Natural killer cell treated with Interleukin-12 subunit alpha and Interleukin-12 subunit beta and Interleukin-15 and Interleukin-18, amount 100 ng/mL, for 72 hours (primary cell): ENCODE measurements at regions not wholly inside any gene's neighbourhood (a gene's known extent, or its start where the extent isn't known, plus 50 kb on each side); places are given as distances from the start of the nearest gene placed in this dataset.

ENCODE experiments used
- ATAC-seq, 2 donors: fragments of 150-1000 bp; cut with Tn5 transposase in 1 of 2; sonication (Bioruptor Pico), chemical (Tn5 transposase) in 1 of 2; 2 replicates each; pipeline ENCODE4 v1.10.0; 2021
- DNase-seq: peaks from one replicate; pipeline ENCODE4 v3.0.0; 2022; ENCODE audit warnings: low spot score
- H3K27ac Mint-ChIP-seq, 2 donors: 1 replicate in 1 of 2; 2 replicates in 1 of 2; pipeline ENCODE4 v1.8.0; 2022; ENCODE audit warnings: mixed read lengths in 2 of 2, mild to moderate bottlenecking in 1 of 2, moderate library complexity in 1 of 2
- H3K27me3 Mint-ChIP-seq, 2 donors: 1 replicate in 1 of 2; 2 replicates in 1 of 2; pipeline ENCODE4 v1.8.0; 2022; ENCODE audit warnings: mixed read lengths in 2 of 2
- H3K36me3 Mint-ChIP-seq: one replicate; pipeline ENCODE4 v1.8.0; 2022; ENCODE audit warnings: mixed read lengths
- H3K4me1 Mint-ChIP-seq, 2 donors: 1 replicate in 1 of 2; 2 replicates in 1 of 2; pipeline ENCODE4 v1.8.0; 2022; ENCODE audit warnings: low read depth in 2 of 2, mixed read lengths in 2 of 2, mild to moderate bottlenecking in 1 of 2
- H3K4me3 Mint-ChIP-seq: one replicate; pipeline ENCODE4 v1.8.0; 2022; ENCODE audit warnings: mixed read lengths
- H3K9me3 Mint-ChIP-seq: 2 replicates; pipeline ENCODE4 v1.8.0; 2022; ENCODE audit warnings: mixed read lengths

GRCh38 chr1:193806079-193807048 lies 620.0 kb upstream of the B3GALT2 start:
- ATAC-seq (peak in 1 of 2 donors; percentile 69), DNase-seq (no peak)
- no peaks in the 10 kb centered on the region for H3K4me1 Mint-ChIP-seq
- H3K27me3 Mint-ChIP-seq = peaks cover 3 to 6% of the 10 kb centered on the region in 2 donors
- H3K27ac Mint-ChIP-seq = no peak overlapping the region
- no peak overlapping the region for H3K4me3 Mint-ChIP-seq
- peaks cover 7% of the 10 kb centered on the region for H3K9me3 Mint-ChIP-seq
- H3K36me3 Mint-ChIP-seq = peaks cover 5% of the 10 kb centered on the region

DNA sequence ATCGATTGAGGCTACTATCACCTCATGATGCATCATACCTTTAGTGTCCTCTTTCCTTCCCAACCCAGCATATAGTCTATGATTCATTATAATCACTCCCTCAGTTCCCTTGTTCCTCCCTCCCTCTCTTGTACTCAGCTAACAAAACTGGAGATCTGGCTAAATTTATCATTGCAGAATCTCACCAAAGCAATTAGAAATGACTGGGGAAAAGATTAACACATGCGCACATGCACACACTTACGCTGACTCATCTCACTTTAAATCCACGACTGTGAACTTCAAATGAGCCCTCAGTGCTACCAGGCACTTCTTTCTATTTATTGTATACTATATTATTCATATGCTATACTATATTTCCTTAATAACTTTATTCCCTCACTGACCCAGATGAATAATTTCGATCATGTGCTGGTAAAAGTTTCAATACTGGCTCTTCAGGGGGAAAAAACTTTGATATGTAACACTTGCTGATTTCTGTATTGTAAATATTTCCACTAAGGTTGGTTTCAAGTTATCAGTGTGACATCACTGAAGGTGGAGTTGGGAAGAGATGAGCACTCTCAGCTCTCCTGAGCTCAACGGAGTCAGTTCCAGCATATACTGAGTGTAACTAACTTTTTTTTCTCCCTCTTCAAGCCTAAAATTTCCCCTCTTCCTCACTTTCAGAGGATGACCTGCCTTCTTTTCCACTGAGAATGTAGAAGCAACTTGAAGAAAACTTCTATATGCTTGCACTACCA lies 613.7 kb upstream of the B3GALT2 start:
- Mint-ChIP-seq H3K4me3 (no peak overlapping the region), H3K4me1 (no peaks in the 10 kb centered on the region), H3K36me3 (peaks cover 5% of the 10 kb centered on the region), H3K9me3 (peaks cover 10% of the 10 kb centered on the region), H3K27ac (no peak overlapping the region), H3K27me3 (no peaks in the 10 kb centered on the region)
- ATAC-seq (no peak), DNase-seq (no peak)

DNA sequence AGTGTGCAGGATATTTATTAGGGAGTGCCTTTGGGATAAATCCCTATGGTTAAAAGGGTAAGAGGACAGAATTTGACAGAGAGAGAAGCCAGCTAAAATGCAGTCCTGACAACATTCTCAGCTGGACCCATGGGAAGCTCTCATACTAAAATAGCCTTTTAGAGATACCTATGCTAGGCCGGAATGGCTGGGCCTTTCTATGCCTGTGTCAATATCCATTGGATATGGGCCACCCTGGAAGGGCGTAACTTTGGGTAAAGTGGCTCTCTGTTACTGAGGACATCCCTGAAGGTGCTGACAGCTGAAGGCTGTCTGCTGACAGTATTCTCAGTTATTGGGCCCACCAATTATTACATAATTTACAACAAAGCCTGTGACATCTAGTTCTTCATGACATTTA lies 613.0 kb upstream of the B3GALT2 start:
- H3K9me3 Mint-ChIP-seq = peaks cover 10% of the 10 kb centered on the region
- H3K4me1 Mint-ChIP-seq = no peaks in the 10 kb centered on the region
- no peak for DNase-seq
- peaks cover 5% of the 10 kb centered on the region for H3K36me3 Mint-ChIP-seq
- no peak overlapping the region for H3K4me3 Mint-ChIP-seq
- H3K27me3 Mint-ChIP-seq = no peaks in the 10 kb centered on the region
- no peak for ATAC-seq
- H3K27ac Mint-ChIP-seq = no peak overlapping the region

DNA sequence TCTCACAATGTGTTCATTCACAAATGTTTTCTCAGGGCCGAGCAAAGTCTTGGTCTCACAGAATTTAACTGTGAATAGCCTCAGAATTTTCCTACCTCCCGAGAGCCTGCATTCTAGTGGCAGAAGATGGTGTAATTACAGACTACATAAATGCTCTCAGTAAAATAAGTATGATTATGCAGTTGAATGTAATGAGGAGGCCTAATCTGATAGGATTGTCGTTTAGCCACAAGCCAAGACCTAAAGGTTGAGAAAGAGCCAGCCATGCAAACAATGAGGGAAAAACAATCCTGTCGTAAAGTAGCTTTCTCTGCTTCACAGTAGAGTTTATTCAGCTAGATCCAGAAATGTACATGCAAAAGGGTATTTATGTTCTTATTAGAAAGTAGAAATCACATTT lies 607.8 kb upstream of the B3GALT2 start:
- no peak overlapping the region for H3K4me3 Mint-ChIP-seq
- no peak for ATAC-seq
- no peaks in the 10 kb centered on the region for H3K27me3 Mint-ChIP-seq
- no peaks in the 10 kb centered on the region for H3K9me3 Mint-ChIP-seq
- H3K4me1 Mint-ChIP-seq = no peaks in the 10 kb centered on the region
- no peak for DNase-seq
- no peak overlapping the region for H3K27ac Mint-ChIP-seq
- H3K36me3 Mint-ChIP-seq = no peaks in the 10 kb centered on the region

DNA sequence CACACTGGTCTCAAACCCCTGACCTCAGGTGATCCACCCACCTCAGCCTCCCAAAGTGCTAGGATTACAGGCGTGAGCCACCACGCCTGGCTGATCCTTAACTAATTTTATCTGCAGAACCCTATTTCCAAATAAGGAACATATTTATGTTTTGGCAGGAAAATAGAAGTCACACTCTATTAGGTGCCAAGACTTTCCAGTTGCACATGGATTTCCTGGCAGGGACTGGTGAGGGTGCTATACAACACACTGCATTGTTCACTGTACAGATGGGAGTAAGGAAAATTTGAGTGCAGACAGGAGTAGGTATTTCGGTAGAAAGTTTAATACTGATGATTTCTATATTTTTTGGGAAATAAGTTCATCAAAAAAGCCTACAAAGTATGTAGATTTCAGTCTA lies 605.3 kb upstream of the B3GALT2 start:
- Mint-ChIP-seq H3K4me1 (no peaks in the 10 kb centered on the region), H3K27ac (no peak overlapping the region), H3K36me3 (no peaks in the 10 kb centered on the region)

GRCh38 chr1:193787061-193787460 lies 600.6 kb upstream of the B3GALT2 start:
- no peaks in the 10 kb centered on the region for H3K36me3 Mint-ChIP-seq
- no peaks in the 10 kb centered on the region for H3K27me3 Mint-ChIP-seq
- H3K9me3 Mint-ChIP-seq = no peaks in the 10 kb centered on the region
- H3K4me1 Mint-ChIP-seq = no peaks in the 10 kb centered on the region
- ATAC-seq = no peak
- no peak overlapping the region for H3K27ac Mint-ChIP-seq
- DNase-seq = no peak
- no peak overlapping the region for H3K4me3 Mint-ChIP-seq

More for the DNA sequence above, 605.3 kb upstream of the B3GALT2 start:
- no peak for DNase-seq
- no peaks in the 10 kb centered on the region for H3K27me3 Mint-ChIP-seq
- no peak for ATAC-seq
- no peak overlapping the region for H3K4me3 Mint-ChIP-seq
- no peaks in the 10 kb centered on the region for H3K9me3 Mint-ChIP-seq

DNA sequence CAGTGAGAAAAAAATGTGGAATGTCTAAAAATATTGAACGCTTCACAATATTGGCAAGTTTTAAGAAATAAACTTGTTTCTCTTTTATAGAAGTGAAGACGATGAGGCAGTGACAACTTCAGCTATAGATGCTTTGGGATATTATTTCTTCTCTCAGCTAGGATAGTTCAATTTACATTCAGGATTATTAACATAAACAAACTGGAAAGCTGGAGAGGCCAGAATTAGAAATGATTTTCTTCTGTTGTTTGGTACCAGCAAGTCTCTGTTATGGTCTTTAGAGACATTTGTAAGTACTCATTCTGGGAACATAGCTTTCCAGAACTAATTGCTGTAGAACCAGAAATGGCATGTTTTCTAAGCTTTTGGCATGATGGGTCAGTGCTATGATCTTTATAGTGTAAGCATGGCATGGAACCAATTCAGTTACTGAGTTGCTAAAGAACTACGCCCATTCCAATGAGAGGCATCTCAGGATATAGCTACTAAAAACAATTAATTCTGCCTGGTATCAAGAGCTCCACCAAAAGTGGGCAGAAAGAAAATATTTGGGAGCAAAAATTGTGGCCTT lies 599.5 kb upstream of the B3GALT2 start:
- Mint-ChIP-seq H3K27ac (no peak overlapping the region), H3K9me3 (no peaks in the 10 kb centered on the region), H3K36me3 (no peaks in the 10 kb centered on the region), H3K4me3 (no peak overlapping the region), H3K4me1 (no peaks in the 10 kb centered on the region), H3K27me3 (no peaks in the 10 kb centered on the region)
- no peak for ATAC-seq
- no peak for DNase-seq

DNA sequence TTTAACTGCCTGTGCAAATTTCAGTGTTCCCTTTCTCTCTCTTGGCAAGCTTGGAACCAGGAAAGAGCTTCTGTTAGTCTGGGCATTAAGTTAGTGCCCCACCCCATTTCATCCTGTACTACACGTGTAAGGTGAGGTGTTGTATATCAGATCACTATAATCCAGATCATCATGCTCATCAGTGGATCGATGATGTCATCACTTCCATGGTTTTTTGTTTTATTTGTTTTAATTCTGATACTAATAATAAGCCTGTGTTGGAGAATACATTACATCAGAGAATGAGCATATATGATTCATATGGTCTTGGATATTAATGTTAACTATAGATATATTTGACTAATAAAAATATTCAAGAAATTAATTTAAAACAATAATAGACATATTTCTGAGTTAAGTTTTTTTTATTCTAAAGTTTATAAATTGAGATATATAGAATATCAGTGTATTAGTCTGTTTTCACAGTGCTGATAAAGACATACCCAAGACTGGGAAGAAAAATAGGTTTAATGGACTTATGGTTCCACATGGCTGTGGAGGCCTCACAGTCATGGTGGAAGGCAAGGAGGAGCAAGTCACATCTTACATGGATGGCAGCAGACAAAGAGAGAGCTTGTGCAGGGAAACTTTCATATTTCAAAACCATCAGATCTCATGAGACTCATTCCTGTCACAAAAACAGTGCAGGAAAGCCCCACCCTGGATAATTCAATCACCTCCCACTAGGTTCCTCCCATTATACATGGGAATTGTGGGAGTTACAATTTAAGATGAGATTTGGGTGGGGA lies 588.3 kb upstream of the B3GALT2 start:
- Mint-ChIP-seq H3K4me3 (no peak overlapping the region), H3K27ac (no peak overlapping the region), H3K9me3 (peaks cover 5% of the 10 kb centered on the region)

DNA sequence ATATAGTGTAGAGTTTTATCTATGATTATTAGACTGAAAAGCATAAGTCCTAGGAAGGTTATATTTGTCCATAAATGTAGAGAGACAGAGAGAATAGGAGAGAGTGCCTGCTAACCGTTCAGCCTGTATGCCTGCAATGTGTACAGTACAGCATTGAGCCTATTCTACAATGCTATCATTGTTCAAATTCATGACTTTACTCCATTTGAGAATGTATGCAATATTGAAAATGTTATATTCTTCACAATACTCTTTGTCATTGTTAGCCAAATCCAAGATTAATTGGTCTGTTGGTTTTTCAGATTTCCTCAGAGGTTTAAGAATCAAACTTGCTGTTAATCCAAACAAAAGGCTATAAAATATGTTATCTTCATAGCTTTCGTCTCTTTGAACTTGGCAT lies 585.2 kb upstream of the B3GALT2 start:
- peaks cover 5% of the 10 kb centered on the region for H3K36me3 Mint-ChIP-seq
- no peaks in the 10 kb centered on the region for H3K4me1 Mint-ChIP-seq
- ATAC-seq (no peak), DNase-seq (no peak)
- no peaks in the 10 kb centered on the region for H3K27me3 Mint-ChIP-seq
- no peak overlapping the region for H3K4me3 Mint-ChIP-seq
- H3K9me3 Mint-ChIP-seq = peaks cover 3% of the 10 kb centered on the region
- H3K27ac Mint-ChIP-seq = no peak overlapping the region

More for the DNA sequence above, 588.3 kb upstream of the B3GALT2 start:
- ATAC-seq (no peak), DNase-seq (no peak)
- Mint-ChIP-seq H3K36me3 (peaks cover 5% of the 10 kb centered on the region), H3K4me1 (no peaks in the 10 kb centered on the region), H3K27me3 (no peaks in the 10 kb centered on the region)

GRCh38 chr1:193769651-193770050 lies 583.2 kb upstream of the B3GALT2 start:
- Mint-ChIP-seq H3K27ac (no peak overlapping the region), H3K36me3 (no peaks in the 10 kb centered on the region), H3K27me3 (no peaks in the 10 kb centered on the region), H3K4me1 (no peaks in the 10 kb centered on the region), H3K9me3 (no peaks in the 10 kb centered on the region), H3K4me3 (no peak overlapping the region)
- ATAC-seq (no peak), DNase-seq (no peak)

GRCh38 chr1:193767886-193768285 lies 581.5 kb upstream of the B3GALT2 start:
- H3K27me3 Mint-ChIP-seq = no peaks in the 10 kb centered on the region
- H3K4me1 Mint-ChIP-seq = no peaks in the 10 kb centered on the region
- no peak overlapping the region for H3K4me3 Mint-ChIP-seq
- H3K36me3 Mint-ChIP-seq = no peaks in the 10 kb centered on the region
- H3K27ac Mint-ChIP-seq = no peak overlapping the region
- no peaks in the 10 kb centered on the region for H3K9me3 Mint-ChIP-seq
- ATAC-seq (no peak), DNase-seq (no peak)

GRCh38 chr1:193766329-193766728 lies 579.9 kb upstream of the B3GALT2 start:
- no peak overlapping the region for H3K4me3 Mint-ChIP-seq
- ATAC-seq = no peak
- no peak overlapping the region for H3K27ac Mint-ChIP-seq
- H3K9me3 Mint-ChIP-seq = no peaks in the 10 kb centered on the region
- DNase-seq = no peak
- no peaks in the 10 kb centered on the region for H3K27me3 Mint-ChIP-seq
- no peaks in the 10 kb centered on the region for H3K4me1 Mint-ChIP-seq
- H3K36me3 Mint-ChIP-seq = no peaks in the 10 kb centered on the region

GRCh38 chr1:193763266-193763665 lies 576.9 kb upstream of the B3GALT2 start:
- no peak for DNase-seq
- H3K4me1 Mint-ChIP-seq = no peaks in the 10 kb centered on the region
- H3K9me3 Mint-ChIP-seq = no peaks in the 10 kb centered on the region
- no peak for ATAC-seq
- H3K27ac Mint-ChIP-seq = no peak overlapping the region
- H3K36me3 Mint-ChIP-seq = no peaks in the 10 kb centered on the region
- no peak overlapping the region for H3K4me3 Mint-ChIP-seq
- H3K27me3 Mint-ChIP-seq = no peaks in the 10 kb centered on the region
